Activated T-cell treated with anti-CD3 and anti-CD28 coated beads for 48 hours (primary cell): ENCODE measurements at regions not wholly inside any gene's neighbourhood (a gene's known extent, or its start where the extent isn't known, plus 50 kb on each side); places are given as distances from the start of the nearest gene placed in this dataset.

Experiments used
- DNase-seq: peaks from one replicate; pipeline ENCODE4 v3.0.0-alpha.2; 2020; ENCODE audit warnings: low read depth

GRCh38 chr1:24984800-24985522 is 54.9 kb upstream of the RUNX3 start:
- no peak for DNase-seq

DNA sequence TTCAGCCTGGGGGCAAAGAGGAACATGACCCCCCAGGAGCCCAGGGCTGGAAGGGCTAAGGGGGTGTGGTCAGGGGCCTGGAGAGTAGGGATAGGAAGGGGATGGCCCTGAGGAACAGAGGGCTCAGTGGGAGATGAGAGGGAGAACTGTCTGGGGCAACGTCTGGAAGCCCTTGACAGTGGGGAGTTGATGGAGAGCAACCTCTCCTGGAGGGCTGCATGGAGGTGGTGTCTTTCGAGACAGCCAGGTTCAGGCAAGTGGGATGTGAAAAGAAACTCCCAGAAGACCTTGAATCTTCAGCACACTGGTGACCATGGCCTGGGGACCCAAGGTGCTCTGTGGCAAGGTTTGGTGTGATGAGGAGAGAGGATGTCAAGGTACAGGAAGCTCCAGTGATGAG is 54.2 kb upstream of the RUNX3 start:
- DNase-seq: no peak

DNA sequence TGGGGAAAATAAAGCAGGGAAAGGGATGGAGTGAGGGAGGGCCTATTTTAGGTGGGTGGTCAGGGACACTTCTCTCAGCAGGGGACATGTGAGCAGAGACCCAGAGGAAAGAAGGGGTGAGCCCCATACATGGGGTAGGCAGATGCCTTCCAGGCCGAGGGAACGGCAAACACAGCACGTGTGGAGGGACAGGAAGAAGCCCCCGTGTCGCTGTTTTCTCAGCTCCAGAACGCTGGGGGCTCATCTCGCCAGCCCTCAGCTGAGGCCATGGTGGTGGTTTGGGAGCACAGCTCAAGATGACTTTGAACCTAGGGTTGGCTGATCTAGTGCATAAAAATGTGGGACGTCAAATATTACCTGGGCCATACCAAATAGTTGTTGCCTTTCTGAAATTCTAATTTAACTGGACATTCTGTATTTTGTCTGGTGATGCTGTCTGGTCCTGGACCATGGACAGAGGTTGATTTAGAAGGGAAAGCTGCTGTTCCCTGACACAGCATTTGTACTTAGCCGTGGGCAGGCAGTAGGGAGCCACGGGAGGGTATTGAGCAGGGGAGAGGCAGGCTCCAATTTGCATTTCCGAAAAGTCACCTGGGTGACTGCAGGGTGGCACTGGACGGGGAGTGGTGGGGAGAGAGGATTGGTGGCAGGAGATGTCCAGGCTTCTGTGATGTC is 53.1 kb upstream of the RUNX3 start:
- no peak for DNase-seq

- DNase-seq: no peak
Measured at GRCh38 chr1:24981631-24982005, 51.5 kb upstream of the RUNX3 start.

DNA sequence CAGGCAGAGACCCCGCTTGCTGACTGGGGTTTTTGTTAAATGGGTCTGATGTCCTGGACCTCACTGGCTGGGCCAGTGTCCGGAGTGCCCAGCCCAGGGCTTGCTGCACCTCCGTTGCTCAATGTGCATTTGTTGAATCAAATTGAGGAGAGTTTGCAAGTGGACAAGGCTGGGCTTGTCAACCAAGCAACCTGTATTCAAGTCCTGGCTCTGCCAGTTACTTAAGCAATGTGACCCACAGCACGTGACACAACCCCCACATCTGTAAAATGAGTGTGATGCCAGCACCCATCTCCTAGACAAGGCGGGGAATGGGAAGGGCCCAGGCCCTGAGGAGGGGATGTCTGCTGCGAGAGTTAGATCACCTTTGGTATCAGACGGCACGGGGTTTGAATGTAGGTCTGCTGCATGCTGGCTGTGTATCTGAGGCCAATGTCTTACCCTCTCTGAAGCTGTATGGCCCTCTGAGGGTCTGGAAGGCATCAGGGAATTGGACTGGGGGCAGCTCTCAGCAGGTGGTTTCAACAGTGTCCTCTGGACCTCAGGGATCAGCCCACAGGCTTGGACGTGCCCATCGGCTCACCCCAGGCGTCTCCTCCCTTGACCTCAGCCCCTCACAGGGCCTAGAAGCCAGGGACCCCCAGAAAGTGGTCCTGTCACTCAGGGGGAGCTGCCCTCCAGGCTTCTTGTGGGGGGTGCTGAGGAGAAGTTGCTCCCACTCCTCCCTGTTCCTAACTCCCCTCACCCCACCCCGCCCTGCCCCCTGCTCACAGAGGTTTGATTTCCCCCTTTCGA is 51.0 kb upstream of the RUNX3 start:
- no peak for DNase-seq
